Type B pancreatic cell (in vitro differentiated cells): ENCODE measurements at regions not wholly inside any gene's neighbourhood (a gene's known extent, or its start where the extent isn't known, plus 50 kb on each side); places are given as distances from the start of the nearest gene placed in this dataset.
"Not testable (repeated sequence)": the region's sequence is repeated elsewhere in the genome, so short reads cannot be mapped to it uniquely, and the experiment has no call there.

Experiments used
- DNase-seq: peaks from one replicate; pipeline ENCODE4 v3.0.0; 2021; ENCODE audit warnings: mixed read lengths; ENCODE audit not compliant: unreplicated experiment; ENCODE audit errors: extremely low spot score
- H3K27ac Mint-ChIP-seq: 2 replicates; pipeline ENCODE4 v1.8.0; 2021; ENCODE audit warnings: mild to moderate bottlenecking, mixed read lengths
- H3K27me3 Mint-ChIP-seq: 2 replicates; pipeline ENCODE4 v1.8.0; 2021; ENCODE audit warnings: mixed read lengths
- H3K36me3 Mint-ChIP-seq: 2 replicates; pipeline ENCODE4 v1.8.0; 2021; ENCODE audit warnings: mixed read lengths
- H3K4me1 Mint-ChIP-seq: one replicate; pipeline ENCODE4 v1.8.0; 2021; ENCODE audit warnings: mixed read lengths; ENCODE audit not compliant: unreplicated experiment
- H3K4me3 Mint-ChIP-seq: 2 replicates; pipeline ENCODE4 v1.8.0; 2021; ENCODE audit warnings: mild to moderate bottlenecking, mixed read lengths
- H3K9me3 Mint-ChIP-seq: 2 replicates; pipeline ENCODE4 v1.8.0; 2021; ENCODE audit warnings: mixed read lengths
- CTCF ChIP-seq: fragments of 200-600 bp; sonication (generic); conservative IDR thresholded peaks from 2 replicates; pipeline ENCODE4 v1.5.0; 2021; ENCODE audit warnings: antibody characterized with exemption, mild to moderate bottlenecking

DNA sequence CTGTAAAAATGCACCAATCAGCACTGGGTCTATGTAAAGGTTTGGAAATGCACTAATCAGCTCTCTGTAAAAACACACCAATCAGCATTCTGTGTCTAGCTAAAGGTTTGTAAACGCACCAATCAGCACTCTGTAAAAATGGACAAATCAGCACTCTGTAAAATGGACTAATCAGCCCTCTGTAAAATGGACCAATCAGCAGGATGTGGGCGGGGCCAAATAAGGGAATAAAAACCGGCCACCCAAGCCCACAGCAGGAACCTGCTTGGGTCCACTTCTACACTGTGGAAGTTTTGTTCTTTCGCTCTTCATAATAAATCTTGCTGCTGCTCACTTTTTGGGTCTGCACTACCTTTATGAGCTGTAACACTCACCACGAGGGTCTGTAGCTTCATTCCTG lies 101.0 kb downstream of the SMC2 start:
- not testable (repeated sequence) for H3K9me3 Mint-ChIP-seq, H3K4me3 Mint-ChIP-seq, H3K36me3 Mint-ChIP-seq, H3K27me3 Mint-ChIP-seq, H3K4me1 Mint-ChIP-seq, DNase-seq, H3K27ac Mint-ChIP-seq

- no peaks in the 10 kb centered on the region for H3K36me3 Mint-ChIP-seq
- no peaks in the 10 kb centered on the region for H3K27me3 Mint-ChIP-seq
- no peak overlapping the region for H3K4me3 Mint-ChIP-seq
- no peaks in the 10 kb centered on the region for H3K9me3 Mint-ChIP-seq
- no peak for DNase-seq
- no peak for TF ChIP-seq CTCF
- H3K27ac Mint-ChIP-seq: no peak overlapping the region
- no peaks in the 10 kb centered on the region for H3K4me1 Mint-ChIP-seq
Measured at GRCh38 chr9:104200456-104200994, 106.4 kb downstream of the SMC2 start.

DNA sequence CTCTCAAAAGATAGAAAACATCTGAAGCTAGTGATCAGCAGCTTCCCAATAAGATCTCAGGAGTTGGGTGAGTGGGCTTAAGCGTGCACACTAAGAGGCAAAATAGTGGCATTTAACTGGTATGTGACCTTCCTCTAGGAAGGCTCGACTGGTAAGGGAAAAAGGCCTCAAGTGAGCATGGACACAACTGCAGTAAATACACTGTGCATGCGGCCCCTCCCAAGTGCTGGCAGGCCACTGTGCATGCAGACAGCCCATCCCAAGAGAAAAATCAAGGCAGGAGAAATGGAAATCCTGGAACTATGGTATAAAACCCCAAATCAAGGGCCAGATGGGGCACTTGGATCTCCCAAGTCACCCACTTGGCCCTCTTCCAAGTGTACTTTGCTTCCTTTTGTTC lies 112.7 kb downstream of the SMC2 start:
- DNase-seq: no peak
- H3K9me3 Mint-ChIP-seq: no peaks in the 10 kb centered on the region
- no peak overlapping the region for H3K27ac Mint-ChIP-seq
- H3K36me3 Mint-ChIP-seq: no peaks in the 10 kb centered on the region
- no peaks in the 10 kb centered on the region for H3K27me3 Mint-ChIP-seq
- no peak overlapping the region for H3K4me3 Mint-ChIP-seq
- TF ChIP-seq CTCF: no peak
- H3K4me1 Mint-ChIP-seq: no peaks in the 10 kb centered on the region

DNA sequence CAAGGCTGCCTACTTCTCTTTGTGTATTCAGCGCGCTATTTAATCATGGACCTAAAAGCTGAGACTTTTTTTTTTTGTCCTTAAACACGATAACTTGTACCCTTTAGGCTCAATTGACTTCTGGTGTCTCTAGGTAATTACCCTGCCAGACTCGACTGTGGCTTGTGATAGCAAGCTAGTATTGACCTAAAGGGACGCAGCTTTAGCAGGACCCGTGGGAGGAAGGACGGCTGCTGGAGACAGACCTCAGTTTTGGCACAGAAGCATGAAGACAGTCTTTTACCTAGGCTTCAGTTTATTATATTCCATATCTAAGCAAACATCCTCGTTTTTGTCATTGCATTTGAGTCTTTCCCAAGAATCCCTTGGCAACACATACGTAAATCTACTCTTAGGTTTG lies 115.3 kb downstream of the SMC2 start:
- H3K27me3 Mint-ChIP-seq: no peaks in the 10 kb centered on the region
- TF ChIP-seq CTCF: no peak
- no peaks in the 10 kb centered on the region for H3K9me3 Mint-ChIP-seq
- no peaks in the 10 kb centered on the region for H3K36me3 Mint-ChIP-seq
- H3K4me3 Mint-ChIP-seq: no peak overlapping the region
- no peaks in the 10 kb centered on the region for H3K4me1 Mint-ChIP-seq
- H3K27ac Mint-ChIP-seq: no peak overlapping the region
- DNase-seq: no peak

DNA sequence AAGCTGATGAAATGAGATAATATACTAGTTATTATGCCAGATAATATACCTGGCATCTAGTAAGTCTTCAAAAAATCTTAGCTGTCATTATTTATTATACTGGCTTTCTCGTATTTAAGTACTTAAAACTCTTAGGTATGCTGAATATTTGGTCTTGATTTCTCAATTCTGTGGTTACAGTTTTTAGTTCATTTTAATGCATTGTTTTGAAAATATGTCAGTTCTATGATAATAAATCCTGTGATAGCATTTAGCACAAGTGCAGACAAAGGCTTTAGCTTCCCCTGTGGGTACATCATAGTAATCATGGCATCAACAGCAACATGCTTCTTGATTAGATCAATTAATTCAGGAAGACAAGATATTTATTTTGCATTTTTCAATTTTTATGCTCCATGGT lies 133.0 kb downstream of the SMC2 start:
- Mint-ChIP-seq H3K27me3 (no peaks in the 10 kb centered on the region), H3K4me1 (no peaks in the 10 kb centered on the region), H3K36me3 (no peaks in the 10 kb centered on the region), H3K9me3 (no peaks in the 10 kb centered on the region), H3K27ac (no peak overlapping the region), H3K4me3 (no peak overlapping the region)
- no peak for TF ChIP-seq CTCF
- DNase-seq: no peak

DNA sequence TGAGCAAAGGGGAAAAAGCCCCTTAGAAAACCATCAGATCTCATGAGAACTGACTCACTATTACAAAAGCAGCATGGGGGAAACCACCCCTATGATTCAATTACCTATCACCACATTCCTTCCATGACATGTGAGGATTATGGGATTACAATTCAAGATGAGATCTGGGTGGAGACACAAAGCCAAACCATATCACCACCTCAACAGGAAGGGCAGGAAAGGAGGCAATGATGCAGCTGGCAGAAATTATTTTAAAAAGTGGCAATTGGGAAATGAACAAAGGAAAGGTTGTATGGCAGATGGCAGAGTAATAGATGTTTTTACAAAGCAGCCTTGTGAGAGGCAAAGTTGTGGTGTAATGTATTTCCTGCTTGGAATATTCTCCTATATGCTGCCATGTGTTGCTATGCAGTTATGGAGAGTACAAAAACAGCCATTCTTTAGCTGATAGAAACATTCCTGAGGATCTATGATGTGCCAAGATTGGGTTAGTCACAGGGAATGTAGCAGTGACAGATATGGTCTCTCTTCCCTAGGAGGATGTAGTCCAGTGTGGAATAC lies 138.8 kb downstream of the SMC2 start:
- H3K27ac Mint-ChIP-seq: no peak overlapping the region
- no peak for TF ChIP-seq CTCF
- H3K27me3 Mint-ChIP-seq: no peaks in the 10 kb centered on the region
- H3K4me1 Mint-ChIP-seq: no peaks in the 10 kb centered on the region
- no peak overlapping the region for H3K4me3 Mint-ChIP-seq
- H3K36me3 Mint-ChIP-seq: no peaks in the 10 kb centered on the region
- DNase-seq: no peak
- H3K9me3 Mint-ChIP-seq: no peaks in the 10 kb centered on the region
